NCI-H128 (cell line): ENCODE measurements at regions not wholly inside any gene's neighbourhood (a gene's known extent, or its start where the extent isn't known, plus 50 kb on each side); places are given as distances from the start of the nearest gene placed in this dataset.

Experiments used
- DNase-seq: peaks from one replicate; lab custom pipeline; 2025; ENCODE audit not compliant: unreplicated experiment; lab: John Stamatoyannopoulos, UW

DNA sequence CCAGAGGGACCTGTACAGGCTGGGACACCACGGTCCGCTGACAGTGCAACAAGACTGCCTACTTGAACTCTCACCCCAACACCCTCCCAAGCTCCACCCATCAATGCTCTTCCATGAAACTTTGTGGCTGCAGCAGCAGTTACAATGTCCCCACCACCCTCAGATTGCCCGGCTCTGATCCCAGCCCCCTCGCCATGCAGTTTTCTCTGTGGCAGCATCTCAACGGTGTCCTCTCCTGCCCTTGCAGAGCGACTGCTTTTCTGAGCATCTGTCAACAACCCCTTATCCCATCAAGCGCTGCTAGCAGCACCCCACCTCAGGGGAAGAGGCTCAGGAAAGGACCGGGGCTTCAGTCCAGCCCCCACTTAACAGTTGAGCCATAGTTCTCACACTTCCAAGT is 137.1 kb upstream of the NDUFV2 start:
- DNase-seq = no peak

- DNase-seq = no peak
Measured at GRCh38 chr18:8966821-8967220, 135.7 kb upstream of the NDUFV2 start.

DNA sequence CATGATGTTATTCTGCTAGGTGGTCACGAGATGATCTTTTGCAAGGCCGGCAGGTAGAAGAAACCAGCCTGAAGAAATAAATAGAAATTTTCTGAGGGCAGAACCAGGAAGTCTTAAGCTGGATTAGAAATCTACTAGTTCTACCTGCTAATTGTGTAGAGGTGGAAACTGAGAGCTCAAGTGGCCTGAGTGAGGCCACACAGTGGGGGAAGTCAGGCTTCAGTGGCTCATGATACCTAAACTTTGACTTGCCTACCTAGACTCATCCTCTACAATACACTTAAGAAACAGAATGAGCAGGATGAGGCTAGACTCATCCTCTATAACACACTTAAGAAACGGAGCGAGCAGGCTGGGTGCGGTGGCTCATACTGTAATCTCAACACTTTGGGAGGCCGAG is 134.9 kb upstream of the NDUFV2 start:
- DNase-seq = no peak

DNA sequence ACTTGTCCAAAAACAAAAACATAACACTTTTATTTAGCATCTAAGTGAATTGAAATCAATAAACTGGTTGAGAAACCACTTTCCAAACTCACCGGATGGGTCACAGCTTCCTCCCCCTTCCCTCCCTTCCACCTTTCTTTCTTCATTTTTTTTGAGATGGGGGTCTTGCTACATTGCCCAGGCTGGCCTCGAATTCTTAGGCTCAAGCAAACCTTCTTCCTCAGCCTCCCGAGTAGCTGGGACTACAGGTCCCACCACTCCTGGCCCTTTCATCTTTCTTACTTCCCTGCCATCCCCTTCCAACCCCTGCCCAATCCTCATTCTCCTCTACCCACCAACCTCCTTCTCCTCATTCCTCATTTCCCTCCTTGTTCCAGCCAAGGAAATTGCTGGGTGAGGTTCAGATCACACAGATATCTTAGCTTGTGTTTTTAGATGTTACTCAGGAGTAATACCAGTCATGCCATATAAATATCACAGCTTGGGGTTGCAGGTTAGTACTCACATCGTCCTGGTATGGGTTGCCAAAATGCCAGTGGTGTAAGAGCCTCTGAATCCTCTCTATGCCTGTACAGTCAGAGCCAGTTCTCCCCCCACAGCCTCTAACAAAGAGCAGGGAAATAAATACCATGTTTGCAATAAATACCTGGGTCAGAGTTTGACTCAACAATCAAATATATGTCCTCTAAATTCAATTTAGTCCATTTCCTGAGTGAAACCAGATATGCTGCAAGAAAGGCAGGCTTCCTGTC is 132.7 kb upstream of the NDUFV2 start:
- no peak for DNase-seq

GRCh38 chr18:8970843-8971242 is 131.7 kb upstream of the NDUFV2 start:
- no peak for DNase-seq

- DNase-seq = no peak
Measured at GRCh38 chr18:8972116-8972515, 130.4 kb upstream of the NDUFV2 start.

- no peak for DNase-seq
Measured at GRCh38 chr18:8974279-8974678, 128.2 kb upstream of the NDUFV2 start.

- no peak for DNase-seq
Measured at GRCh38 chr18:8974696-8975095, 127.8 kb upstream of the NDUFV2 start.

- DNase-seq = no peak
Measured at GRCh38 chr18:8975624-8976023, 126.9 kb upstream of the NDUFV2 start.

DNA sequence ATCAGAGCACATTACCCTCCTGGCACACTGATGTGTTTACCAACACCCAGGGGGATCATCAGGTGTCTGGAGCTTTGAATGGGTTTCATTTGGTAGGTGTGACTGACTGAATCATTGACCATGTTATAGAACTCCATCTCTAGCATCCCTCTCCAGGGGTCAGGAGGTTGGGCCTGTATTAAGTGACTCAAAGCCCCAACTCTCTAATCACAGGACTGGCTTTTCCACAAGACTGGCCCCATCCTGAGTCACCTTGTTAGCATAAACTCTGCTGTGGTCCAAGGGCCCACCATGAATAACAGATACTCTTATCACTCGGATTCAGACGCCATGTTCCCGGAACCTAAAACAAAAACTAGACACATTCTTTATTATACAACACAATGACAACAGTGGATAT is 125.9 kb upstream of the NDUFV2 start:
- DNase-seq = no peak

DNA sequence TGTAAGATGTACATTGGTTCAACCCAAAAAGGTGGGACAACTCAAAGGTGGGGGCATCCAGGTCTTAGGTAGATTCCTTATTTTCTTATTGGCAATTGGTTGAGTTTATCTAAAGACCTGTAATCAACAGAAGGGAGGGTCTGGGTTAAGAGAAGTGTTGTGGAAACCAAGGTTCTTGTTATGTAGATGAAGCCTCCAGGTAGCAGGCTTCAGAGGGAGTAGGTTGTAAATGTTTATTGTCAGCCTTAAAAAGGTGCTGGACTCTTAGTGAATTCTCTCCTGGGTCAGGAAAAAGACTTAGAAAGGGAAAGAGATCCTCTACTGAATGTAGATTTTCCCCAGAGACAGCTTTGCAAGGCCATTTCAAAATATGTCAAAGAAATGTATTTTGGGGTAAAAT is 125.3 kb upstream of the NDUFV2 start:
- DNase-seq = no peak

DNA sequence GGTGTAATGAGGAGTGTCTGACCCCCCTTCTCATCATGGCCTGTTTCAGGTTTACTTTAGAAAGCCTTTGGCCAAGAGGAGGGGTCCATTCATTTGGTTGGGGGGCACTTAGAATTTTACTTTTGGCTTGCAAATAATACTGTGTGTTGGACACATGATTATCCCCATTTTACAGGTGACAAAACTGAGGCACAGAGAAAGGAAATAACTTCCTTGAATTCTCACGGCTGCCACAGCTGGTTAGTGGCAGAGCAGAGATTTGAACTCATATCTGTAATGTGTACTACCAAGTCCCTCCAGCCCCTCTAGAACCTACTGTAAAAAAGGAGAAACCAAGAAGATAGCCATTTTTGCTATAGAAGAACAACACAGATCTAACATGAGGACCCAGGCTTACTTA is 124.8 kb upstream of the NDUFV2 start:
- DNase-seq = no peak

- no peak for DNase-seq
Measured at GRCh38 chr18:8978394-8978793, 124.1 kb upstream of the NDUFV2 start.

- no peak for DNase-seq
Measured at GRCh38 chr18:8979258-8979988, 123.1 kb upstream of the NDUFV2 start.

DNA sequence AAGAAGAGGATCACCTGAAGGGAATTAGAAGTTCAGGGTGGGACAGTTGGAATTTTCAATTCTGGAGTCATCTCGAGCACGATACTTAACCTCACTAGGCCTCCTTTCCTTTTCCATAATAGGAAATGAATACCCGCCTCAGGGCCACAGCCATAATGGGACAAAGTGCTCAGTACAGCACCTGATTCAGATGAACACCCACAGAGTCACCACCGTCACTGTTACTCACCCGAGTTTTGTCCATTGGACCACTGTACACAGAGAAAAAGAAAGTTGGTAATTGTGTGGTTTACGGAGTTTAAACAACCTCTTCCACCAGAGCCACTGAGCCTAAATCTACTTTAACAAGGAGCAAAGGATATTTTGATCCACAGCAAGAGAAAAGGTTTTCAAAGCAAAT is 122.0 kb upstream of the NDUFV2 start:
- DNase-seq = no peak

- no peak for DNase-seq
Measured at GRCh38 chr18:8980918-8981317, 121.6 kb upstream of the NDUFV2 start.

- DNase-seq = no peak
Measured at GRCh38 chr18:8982416-8983183, 119.9 kb upstream of the NDUFV2 start.

GRCh38 chr18:8983195-8983594 is 119.3 kb upstream of the NDUFV2 start:
- no peak for DNase-seq

DNA sequence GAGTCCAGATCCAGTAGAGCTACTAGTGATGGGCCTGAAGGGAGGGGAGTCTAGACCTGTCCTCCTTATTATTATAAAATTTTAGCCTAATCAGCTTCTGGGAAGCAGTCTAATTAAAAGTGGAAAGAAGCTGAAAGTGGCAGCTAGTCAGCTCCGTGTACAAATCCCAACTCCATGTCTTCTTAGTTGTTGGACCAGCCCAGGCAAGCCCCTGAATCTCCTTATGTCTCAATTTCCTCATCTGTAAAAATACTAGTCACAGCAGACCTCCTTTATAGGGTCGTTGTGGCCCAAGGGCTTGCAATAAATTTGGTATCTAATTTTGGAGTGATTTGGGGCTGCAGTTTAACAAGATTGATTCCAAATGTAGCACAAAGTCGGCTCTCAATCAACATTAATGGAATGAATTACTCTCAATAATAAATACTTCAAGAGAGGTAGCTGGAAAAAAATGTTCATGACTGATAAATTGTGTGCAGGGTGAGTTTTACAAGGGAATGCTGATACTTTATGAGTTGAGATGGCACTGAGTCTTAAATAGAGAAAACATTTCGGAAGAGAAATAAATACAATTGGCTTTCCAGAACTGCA is 118.3 kb upstream of the NDUFV2 start:
- DNase-seq = no peak

DNA sequence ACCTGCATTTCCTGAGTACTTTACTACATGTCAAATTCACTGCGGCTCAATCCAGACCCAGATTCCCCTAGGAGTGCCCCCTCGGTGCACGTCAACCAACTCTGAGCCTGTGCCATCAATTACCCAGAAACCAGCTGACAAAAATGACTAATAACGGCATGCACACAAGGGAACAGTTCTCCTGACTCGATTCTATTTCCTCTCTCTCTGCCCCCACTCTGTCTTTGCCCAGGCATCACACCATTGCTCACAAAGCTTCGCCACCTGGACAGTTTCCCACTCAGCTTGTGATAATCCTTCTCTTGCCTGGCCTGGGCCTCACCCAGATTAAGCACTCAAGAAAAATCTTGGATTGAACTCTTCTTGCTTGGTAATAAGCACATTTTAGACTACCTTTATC is 115.3 kb upstream of the NDUFV2 start:
- no peak for DNase-seq

DNA sequence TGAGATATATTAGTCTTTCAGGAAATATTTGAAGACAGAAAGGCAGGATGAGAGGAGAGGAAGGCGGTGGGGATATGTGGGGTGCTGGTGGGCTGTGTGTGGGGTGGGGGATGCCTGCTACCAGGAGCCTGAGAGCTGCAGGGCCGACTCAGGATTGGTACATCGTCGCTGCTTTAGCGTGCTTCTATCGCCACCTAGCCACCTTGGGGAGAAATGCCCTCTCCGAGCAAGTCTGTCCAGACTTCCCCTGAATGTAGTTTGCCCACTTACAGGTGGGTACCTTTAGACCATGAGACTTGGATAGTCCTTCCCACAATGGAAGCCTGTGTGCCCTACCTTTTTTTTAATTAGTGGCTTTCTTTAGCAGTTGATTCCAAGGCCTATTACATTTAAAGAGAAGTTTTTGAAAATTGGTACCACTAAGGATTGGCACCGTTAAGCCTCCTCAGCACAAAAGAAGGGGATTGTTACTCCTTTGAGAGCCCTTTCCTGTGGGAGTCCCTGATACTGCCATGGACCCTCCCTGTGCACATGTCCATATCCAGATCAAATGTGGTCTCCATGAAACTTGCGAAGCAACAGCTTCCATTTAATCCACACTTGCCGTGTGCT is 114.1 kb upstream of the NDUFV2 start:
- DNase-seq = peak; percentile 24
